ENCODE measurements at regions not wholly inside any gene's neighbourhood (a gene's known extent, or its start where the extent isn't known, plus 50 kb on each side); places are given as distances from the start of the nearest gene placed in this dataset.

DNA sequence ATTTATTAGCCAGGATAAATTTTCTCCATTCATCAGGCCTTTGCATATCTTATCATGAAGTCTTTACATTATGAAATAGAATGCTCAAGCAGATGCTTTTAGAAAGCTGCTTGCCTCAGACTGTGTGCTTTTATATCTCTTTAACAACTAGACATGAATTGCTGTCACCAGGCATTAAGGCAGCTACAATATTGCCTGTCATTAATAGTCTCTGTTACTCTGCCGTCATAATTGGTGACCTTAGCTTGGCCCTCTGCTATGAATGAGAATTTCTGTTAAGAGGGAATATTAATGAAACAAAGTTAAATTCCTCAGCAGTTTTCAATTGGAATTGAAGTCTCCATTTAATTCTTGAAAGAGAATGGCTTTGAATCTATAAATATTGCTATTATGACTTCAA lies 266.8 kb upstream of the MIS18BP1 start:
- no peak for TF ChIP-seq CTCF (conservative IDR thresholded peaks at IDR 0.05)
- no peak for TF ChIP-seq ZFX (IDR thresholded peaks at IDR 0.05)

All from C4-2B (cell line).